ENCODE measurements at regions not wholly inside any gene's neighbourhood (a gene's known extent, or its start where the extent isn't known, plus 50 kb on each side); places are given as distances from the start of the nearest gene placed in this dataset.

DNA sequence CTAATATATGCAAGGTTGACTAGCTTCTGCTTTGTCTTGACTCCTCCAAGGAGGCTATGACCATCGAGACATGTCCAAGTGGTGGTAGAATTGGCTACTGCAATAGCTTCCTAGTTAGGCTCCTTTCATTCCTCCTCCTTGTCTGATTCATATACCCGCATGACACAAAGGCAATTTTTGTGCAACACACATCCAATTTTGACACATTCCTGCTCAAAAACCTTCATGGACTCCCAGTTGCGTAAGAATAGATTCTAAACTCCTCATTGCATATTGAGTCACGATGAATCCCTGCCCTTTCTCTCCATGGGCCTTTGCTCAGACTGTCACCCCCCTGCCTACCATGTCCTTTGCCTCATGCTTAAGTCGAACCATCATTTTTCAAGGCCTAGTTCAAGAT is 344.5 kb downstream of the ACTL7B start:
- Histone ChIP-seq H4K20me1 (ENCODE audit: insufficient read depth, low read length) (no peaks in the 10 kb centered on the region), H3K36me3 (replicated peaks; ENCODE audit: low read depth, low read length) (no peaks in the 10 kb centered on the region), H3K27me3 (ENCODE audit: low read depth, low read length) (0 out of 2 replicates have a peak, but pooled peaks cover 4% of the 10 kb centered on the region), H3K27ac (ENCODE audit: low read length) (no peak overlapping the region), H3K9me3 (ENCODE audit: insufficient read depth, low read length) (no peaks in the 10 kb centered on the region), H3K9ac (ENCODE audit: low read length) (no peak overlapping the region), H3K4me3 (ENCODE audit: low read length) (no peak overlapping the region), H3K4me2 (ENCODE audit: low read length) (no peak overlapping the region), H3K4me1 (ENCODE audit: low read length) (no peaks in the 10 kb centered on the region), H2AFZ (ENCODE audit: low read depth, low read length) (no peak overlapping the region), H3K79me2 (ENCODE audit: low read length) (no peaks in the 10 kb centered on the region)
- TF ChIP-seq, protein P1, sequence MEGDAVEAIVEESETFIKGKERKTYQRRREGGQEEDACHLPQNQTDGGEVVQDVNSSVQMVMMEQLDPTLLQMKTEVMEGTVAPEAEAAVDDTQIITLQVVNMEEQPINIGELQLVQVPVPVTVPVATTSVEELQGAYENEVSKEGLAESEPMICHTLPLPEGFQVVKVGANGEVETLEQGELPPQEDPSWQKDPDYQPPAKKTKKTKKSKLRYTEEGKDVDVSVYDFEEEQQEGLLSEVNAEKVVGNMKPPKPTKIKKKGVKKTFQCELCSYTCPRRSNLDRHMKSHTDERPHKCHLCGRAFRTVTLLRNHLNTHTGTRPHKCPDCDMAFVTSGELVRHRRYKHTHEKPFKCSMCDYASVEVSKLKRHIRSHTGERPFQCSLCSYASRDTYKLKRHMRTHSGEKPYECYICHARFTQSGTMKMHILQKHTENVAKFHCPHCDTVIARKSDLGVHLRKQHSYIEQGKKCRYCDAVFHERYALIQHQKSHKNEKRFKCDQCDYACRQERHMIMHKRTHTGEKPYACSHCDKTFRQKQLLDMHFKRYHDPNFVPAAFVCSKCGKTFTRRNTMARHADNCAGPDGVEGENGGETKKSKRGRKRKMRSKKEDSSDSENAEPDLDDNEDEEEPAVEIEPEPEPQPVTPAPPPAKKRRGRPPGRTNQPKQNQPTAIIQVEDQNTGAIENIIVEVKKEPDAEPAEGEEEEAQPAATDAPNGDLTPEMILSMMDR (IDR thresholded peaks at IDR 0.05; ENCODE audit: low read depth, low read length) = no peak
- TF ChIP-seq EZH2phosphoT487 (IDR thresholded peaks at IDR 0.05; ENCODE audit: low read depth) = no peak

DNA sequence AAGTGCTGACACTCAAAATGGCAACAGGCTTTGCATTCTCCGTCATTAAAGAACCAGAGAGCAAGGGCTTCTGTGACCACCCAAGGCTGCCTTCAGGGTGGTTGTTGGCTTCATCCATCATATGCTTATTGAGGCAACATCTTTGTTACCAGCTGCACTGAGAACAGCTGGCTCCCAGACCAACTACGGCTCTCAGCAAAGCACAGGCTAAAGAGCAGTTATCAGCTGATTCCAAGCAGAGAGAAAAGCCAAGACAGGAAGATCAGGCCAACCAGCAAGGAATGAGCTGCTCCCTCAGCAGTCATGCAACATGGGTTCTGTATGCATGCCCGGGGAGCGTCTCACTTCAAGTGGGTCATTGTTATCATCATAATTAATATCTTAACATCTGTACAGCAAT is 358.9 kb downstream of the ACTL7B start:
- H3K36me3 ChIP-seq (replicated peaks; ENCODE audit: low read depth, low read length) = no peaks in the 10 kb centered on the region
- H3K9me3 ChIP-seq (ENCODE audit: insufficient read depth, low read length) = no peaks in the 10 kb centered on the region
- TF ChIP-seq, protein P1 (IDR thresholded peaks at IDR 0.05; ENCODE audit: low read depth, low read length) = no peak
- no peak for TF ChIP-seq EZH2phosphoT487 (IDR thresholded peaks at IDR 0.05; ENCODE audit: low read depth)

DNA sequence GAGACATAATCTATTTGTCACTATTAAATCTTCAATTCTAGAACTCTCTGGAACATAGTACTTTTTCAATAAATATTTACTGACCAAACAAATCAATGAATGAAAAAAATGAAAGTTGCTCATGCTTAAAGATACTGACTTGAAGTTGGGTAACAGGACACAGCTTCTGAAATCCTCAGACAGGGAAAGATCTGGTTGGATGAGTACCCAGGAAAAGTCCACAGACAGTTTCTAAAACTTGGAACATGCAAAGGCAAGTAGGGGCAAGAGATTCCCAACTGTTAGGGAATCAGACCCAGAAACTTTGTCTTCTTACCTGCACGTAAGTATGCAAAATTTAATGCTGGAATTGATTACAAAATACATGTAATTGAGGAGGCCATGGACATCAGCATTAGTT is 366.2 kb downstream of the ACTL7B start:
- Histone ChIP-seq H2AFZ (ENCODE audit: low read depth, low read length) (no peak overlapping the region), H3K4me1 (ENCODE audit: low read length) (no peaks in the 10 kb centered on the region), H3K36me3 (replicated peaks; ENCODE audit: low read depth, low read length) (no peaks in the 10 kb centered on the region), H3K4me3 (ENCODE audit: low read length) (no peak overlapping the region), H4K20me1 (ENCODE audit: insufficient read depth, low read length) (no peaks in the 10 kb centered on the region), H3K27ac (ENCODE audit: low read length) (no peak overlapping the region), H3K9ac (ENCODE audit: low read length) (no peak overlapping the region), H3K79me2 (ENCODE audit: low read length) (no peaks in the 10 kb centered on the region), H3K9me3 (ENCODE audit: insufficient read depth, low read length) (no peaks in the 10 kb centered on the region), H3K4me2 (ENCODE audit: low read length) (no peak overlapping the region), H3K27me3 (ENCODE audit: low read depth, low read length) (0 out of 2 replicates have a peak, but pooled peaks cover 3% of the 10 kb centered on the region)
- TF ChIP-seq, protein P1 (IDR thresholded peaks at IDR 0.05; ENCODE audit: low read depth, low read length) = no peak
- TF ChIP-seq EZH2phosphoT487 (IDR thresholded peaks at IDR 0.05; ENCODE audit: low read depth) = no peak

More for the DNA sequence above, 358.9 kb downstream of the ACTL7B start:
- H3K4me1 ChIP-seq (ENCODE audit: low read length) = no peaks in the 10 kb centered on the region
- H4K20me1 ChIP-seq (ENCODE audit: insufficient read depth, low read length) = no peaks in the 10 kb centered on the region
- no peak overlapping the region for H3K27ac ChIP-seq (ENCODE audit: low read length)
- H3K4me2 ChIP-seq (ENCODE audit: low read length) = no peak overlapping the region
- no peaks in the 10 kb centered on the region for H3K27me3 ChIP-seq (ENCODE audit: low read depth, low read length)
- H3K79me2 ChIP-seq (ENCODE audit: low read length) = no peaks in the 10 kb centered on the region
- no peak overlapping the region for H2AFZ ChIP-seq (ENCODE audit: low read depth, low read length)
- no peak overlapping the region for H3K9ac ChIP-seq (ENCODE audit: low read length)
- H3K4me3 ChIP-seq (ENCODE audit: low read length) = no peak overlapping the region

DNA sequence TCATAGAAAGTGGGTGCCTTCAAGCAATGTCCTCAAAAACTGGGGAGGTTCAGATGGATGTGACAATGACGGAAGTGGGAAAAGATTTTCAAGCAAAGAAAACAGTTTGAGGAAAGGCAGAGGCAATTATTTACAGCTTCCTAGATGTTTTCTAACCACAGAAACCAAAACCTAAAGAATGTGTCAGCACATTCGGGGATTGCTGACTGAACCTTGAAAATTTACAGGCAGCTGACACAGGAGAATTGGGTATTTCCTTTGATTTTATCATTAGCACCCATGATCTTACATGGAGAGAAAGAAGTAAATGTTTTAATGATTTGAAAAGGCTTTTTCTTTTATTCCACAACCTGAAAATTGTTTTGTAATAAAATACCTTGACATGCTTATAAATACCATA is 369.0 kb downstream of the ACTL7B start:
- H3K27me3 ChIP-seq (ENCODE audit: low read depth, low read length) = 0 out of 2 replicates have a peak, but pooled peaks cover 3% of the 10 kb centered on the region
- no peak overlapping the region for H3K4me3 ChIP-seq (ENCODE audit: low read length)
- H3K4me2 ChIP-seq (ENCODE audit: low read length) = no peak overlapping the region
- no peaks in the 10 kb centered on the region for H3K36me3 ChIP-seq (replicated peaks; ENCODE audit: low read depth, low read length)
- no peak overlapping the region for H2AFZ ChIP-seq (ENCODE audit: low read depth, low read length)
- H3K9me3 ChIP-seq (ENCODE audit: insufficient read depth, low read length) = no peaks in the 10 kb centered on the region
- no peak overlapping the region for H3K27ac ChIP-seq (ENCODE audit: low read length)
- no peak overlapping the region for H3K9ac ChIP-seq (ENCODE audit: low read length)
- no peaks in the 10 kb centered on the region for H3K4me1 ChIP-seq (ENCODE audit: low read length)
- no peak for TF ChIP-seq EZH2phosphoT487 (IDR thresholded peaks at IDR 0.05; ENCODE audit: low read depth)
- TF ChIP-seq, protein P1 (IDR thresholded peaks at IDR 0.05; ENCODE audit: low read depth, low read length) = no peak
- no peaks in the 10 kb centered on the region for H3K79me2 ChIP-seq (ENCODE audit: low read length)
- no peaks in the 10 kb centered on the region for H4K20me1 ChIP-seq (ENCODE audit: insufficient read depth, low read length)
